ENCODE measurements at regions not wholly inside any gene's neighbourhood (a gene's known extent, or its start where the extent isn't known, plus 50 kb on each side); places are given as distances from the start of the nearest gene placed in this dataset.
A peak's percentile ranks its signal among the peaks of the same experiment; 100 is the strongest.
"Not testable (repeated sequence)": the region's sequence is repeated elsewhere in the genome, so short reads cannot be mapped to it uniquely, and the experiment has no call there.

GRCh38 chr10:37520488-37520887, 336.9 kb downstream of the ZNF248 start:
- no peak overlapping the region for H3K27ac ChIP-seq
- H3K27me3 ChIP-seq = no peaks in the 10 kb centered on the region
- H3K4me1 ChIP-seq = no peaks in the 10 kb centered on the region
- DNase-seq = no peak
- no peak for TF ChIP-seq POLR2A (IDR thresholded peaks at IDR 0.05)
- TF ChIP-seq CTCF (IDR thresholded peaks at IDR 0.05) = no peak
- no peak overlapping the region for H3K4me3 ChIP-seq
- H3K9me3 ChIP-seq = no peaks in the 10 kb centered on the region
- H3K36me3 ChIP-seq = no peaks in the 10 kb centered on the region

GRCh38 chr10:37510520-37510919, 346.9 kb downstream of the ZNF248 start:
- H3K4me1 ChIP-seq, H3K4me3 ChIP-seq, DNase-seq, H3K36me3 ChIP-seq, H3K27ac ChIP-seq, H3K27me3 ChIP-seq: not testable (repeated sequence)
- peaks cover 0 to 13% (median 6%) of the 10 kb centered on the region in 4 donors for H3K9me3 ChIP-seq

GRCh38 chr10:37496061-37496460, 361.3 kb downstream of the ZNF248 start:
- Histone ChIP-seq H3K9me3 (no peaks in the 10 kb centered on the region), H3K27me3 (no peaks in the 10 kb centered on the region), H3K4me1 (no peaks in the 10 kb centered on the region), H3K27ac (no peak overlapping the region), H3K36me3 (no peaks in the 10 kb centered on the region), H3K4me3 (no peak overlapping the region)
- no peak for TF ChIP-seq POLR2A (IDR thresholded peaks at IDR 0.05)
- no peak for TF ChIP-seq CTCF (IDR thresholded peaks at IDR 0.05)
- DNase-seq = no peak

- H3K9me3 ChIP-seq = no peaks in the 10 kb centered on the region
- no peak for DNase-seq
- no peak for TF ChIP-seq POLR2A (IDR thresholded peaks at IDR 0.05)
- TF ChIP-seq CTCF (IDR thresholded peaks at IDR 0.05) = peak in 1 of 6 experiments; percentile 21
- H3K4me3 ChIP-seq = no peak overlapping the region
- H3K4me1 ChIP-seq = no peaks in the 10 kb centered on the region
- H3K27ac ChIP-seq = no peak overlapping the region
- no peaks in the 10 kb centered on the region for H3K36me3 ChIP-seq
- H3K27me3 ChIP-seq = no peaks in the 10 kb centered on the region
Observed at GRCh38 chr10:37495415-37495814, 362.0 kb downstream of the ZNF248 start.

- not testable (repeated sequence) for DNase-seq, H3K4me3 ChIP-seq, H3K9me3 ChIP-seq, H3K27ac ChIP-seq, H3K4me1 ChIP-seq, H3K36me3 ChIP-seq, H3K27me3 ChIP-seq
Observed at GRCh38 chr10:37493185-37493796, 364.1 kb downstream of the ZNF248 start.

- no peak for DNase-seq
- Histone ChIP-seq H3K36me3 (no peaks in the 10 kb centered on the region), H3K4me3 (no peak overlapping the region), H3K4me1 (no peaks in the 10 kb centered on the region), H3K27me3 (no peaks in the 10 kb centered on the region), H3K9me3 (no peaks in the 10 kb centered on the region), H3K27ac (no peak overlapping the region)
- TF ChIP-seq POLR2A (IDR thresholded peaks at IDR 0.05) (no peak), CTCF (IDR thresholded peaks at IDR 0.05) (no peak)
Observed at GRCh38 chr10:37490266-37490665, 364.9 kb downstream of the ANKRD30A start.

- Histone ChIP-seq H3K36me3 (no peaks in the 10 kb centered on the region), H3K9me3 (no peaks in the 10 kb centered on the region), H3K4me1 (no peaks in the 10 kb centered on the region), H3K4me3 (no peak overlapping the region), H3K27ac (no peak overlapping the region), H3K27me3 (no peaks in the 10 kb centered on the region)
- DNase-seq = no peak
- TF ChIP-seq POLR2A (IDR thresholded peaks at IDR 0.05) (no peak), CTCF (IDR thresholded peaks at IDR 0.05) (no peak)
Observed at GRCh38 chr10:37489658-37490003, 364.2 kb downstream of the ANKRD30A start.

Data from Peyer's patch (tissue), 4 donors.